ENCODE measurements at regions not wholly inside any gene's neighbourhood (a gene's known extent, or its start where the extent isn't known, plus 50 kb on each side); places are given as distances from the start of the nearest gene placed in this dataset.

- no peak for TF ChIP-seq EZH2 (IDR thresholded peaks at IDR 0.05; ENCODE audit: borderline replicate concordance, low read depth, low read length, poor library complexity, severe bottlenecking)
- TF ChIP-seq, protein P1, sequence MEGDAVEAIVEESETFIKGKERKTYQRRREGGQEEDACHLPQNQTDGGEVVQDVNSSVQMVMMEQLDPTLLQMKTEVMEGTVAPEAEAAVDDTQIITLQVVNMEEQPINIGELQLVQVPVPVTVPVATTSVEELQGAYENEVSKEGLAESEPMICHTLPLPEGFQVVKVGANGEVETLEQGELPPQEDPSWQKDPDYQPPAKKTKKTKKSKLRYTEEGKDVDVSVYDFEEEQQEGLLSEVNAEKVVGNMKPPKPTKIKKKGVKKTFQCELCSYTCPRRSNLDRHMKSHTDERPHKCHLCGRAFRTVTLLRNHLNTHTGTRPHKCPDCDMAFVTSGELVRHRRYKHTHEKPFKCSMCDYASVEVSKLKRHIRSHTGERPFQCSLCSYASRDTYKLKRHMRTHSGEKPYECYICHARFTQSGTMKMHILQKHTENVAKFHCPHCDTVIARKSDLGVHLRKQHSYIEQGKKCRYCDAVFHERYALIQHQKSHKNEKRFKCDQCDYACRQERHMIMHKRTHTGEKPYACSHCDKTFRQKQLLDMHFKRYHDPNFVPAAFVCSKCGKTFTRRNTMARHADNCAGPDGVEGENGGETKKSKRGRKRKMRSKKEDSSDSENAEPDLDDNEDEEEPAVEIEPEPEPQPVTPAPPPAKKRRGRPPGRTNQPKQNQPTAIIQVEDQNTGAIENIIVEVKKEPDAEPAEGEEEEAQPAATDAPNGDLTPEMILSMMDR (conservative IDR thresholded peaks at IDR 0.05; ENCODE audit: low read depth, low read length) = no peak
These were observed 134.4 kb upstream of the STMND1 start for GRCh38 chr6:16967470-16967817.
